COLO668 (cell line): ENCODE measurements at regions not wholly inside any gene's neighbourhood (a gene's known extent, or its start where the extent isn't known, plus 50 kb on each side); places are given as distances from the start of the nearest gene placed in this dataset.
"Not testable (repeated sequence)": the region's sequence is repeated elsewhere in the genome, so short reads cannot be mapped to it uniquely, and the experiment has no call there.

Experiments used
- DNase-seq: peaks from one replicate; lab custom pipeline; 2025; ENCODE audit not compliant: unreplicated experiment; lab: John Stamatoyannopoulos, UW

GRCh38 chr20:30506100-30506499 lies 751.4 kb upstream of the DEFB115 start:
- no peak for DNase-seq

- not testable (repeated sequence) for DNase-seq
Observed at GRCh38 chr20:30508382-30508781, 749.1 kb upstream of the DEFB115 start.

DNA sequence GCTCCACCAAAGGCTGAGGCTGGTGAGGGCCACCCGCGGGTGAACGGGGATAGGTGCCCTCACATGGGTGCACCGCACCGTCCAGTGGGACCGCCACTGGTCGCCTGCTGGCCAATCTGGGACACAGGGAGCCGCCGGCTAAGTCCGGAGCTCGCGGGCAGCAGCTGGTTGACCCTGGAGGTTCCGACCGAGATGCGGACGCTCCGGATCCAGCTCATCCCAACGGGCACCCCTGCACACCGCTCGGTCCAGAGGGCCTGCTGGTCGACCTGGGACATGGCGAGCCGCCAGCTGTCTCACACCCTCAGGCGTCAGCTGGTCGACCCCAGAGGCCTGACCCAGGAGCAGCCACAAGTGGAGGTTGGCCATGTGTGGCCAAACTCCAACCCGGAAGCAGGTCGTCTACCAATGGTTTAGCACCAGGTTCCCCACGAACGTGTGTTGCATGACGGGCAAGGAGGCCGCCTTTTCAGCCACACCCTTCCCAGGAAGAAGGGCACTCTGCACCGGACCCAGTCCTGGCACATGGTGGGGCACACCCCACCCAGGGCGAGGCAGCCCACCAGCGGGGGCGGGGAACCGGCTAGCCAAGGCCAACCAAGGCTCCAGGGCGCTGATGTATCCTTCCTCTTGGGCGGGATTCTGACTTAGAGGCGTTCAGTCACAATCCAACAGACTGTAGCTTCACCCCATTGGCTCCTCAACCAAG lies 746.0 kb upstream of the DEFB115 start:
- DNase-seq, result no peak

DNA sequence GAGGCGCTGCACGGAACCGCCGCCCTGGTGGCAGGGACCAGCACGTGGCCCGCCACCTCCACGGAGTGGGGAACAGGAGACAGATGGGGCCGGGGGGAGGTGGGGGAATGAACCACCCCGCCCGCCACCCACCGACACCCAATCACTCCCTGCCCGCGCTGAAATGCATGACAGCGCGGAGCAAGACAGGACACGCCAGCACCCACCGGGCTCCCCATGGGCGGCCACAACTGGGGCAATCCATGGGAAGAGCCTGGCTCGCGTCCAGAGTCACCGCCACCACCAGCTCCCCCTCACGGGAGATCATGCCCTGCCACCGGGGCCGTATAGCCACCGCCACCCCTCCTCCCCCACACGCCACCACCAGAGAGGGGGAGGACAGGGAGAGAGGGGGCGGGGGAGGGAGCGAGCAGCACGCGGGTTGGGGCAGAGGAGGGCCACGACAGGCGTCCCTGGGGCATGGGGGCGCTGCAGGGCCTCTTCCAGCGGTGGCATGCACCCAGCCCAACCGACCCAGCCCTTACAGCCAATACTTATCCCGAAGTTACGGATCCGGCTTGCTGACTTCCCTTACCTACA lies 744.3 kb upstream of the DEFB115 start:
- no peak for DNase-seq

DNA sequence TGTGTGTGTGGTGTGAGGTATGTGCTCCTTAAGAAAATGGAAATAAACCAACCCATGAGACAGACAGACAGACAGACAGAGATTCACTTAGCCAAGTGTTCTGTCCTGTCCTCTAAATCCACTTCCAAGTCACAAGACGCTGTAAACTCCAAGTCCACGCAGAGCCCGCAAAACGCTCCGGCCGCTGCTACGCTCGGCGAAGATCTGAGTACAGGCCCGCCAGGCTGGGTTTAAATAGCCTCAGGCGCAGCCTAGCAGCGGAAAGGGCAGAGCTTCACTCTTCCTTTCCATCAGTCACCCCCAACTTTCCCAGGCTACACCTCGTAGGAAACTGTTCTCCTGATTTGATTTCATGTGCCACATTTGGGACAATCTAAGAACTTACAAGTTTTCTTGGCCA lies 741.5 kb upstream of the DEFB115 start:
- DNase-seq, result not testable (repeated sequence)

GRCh38 chr20:30518906-30519305 lies 738.6 kb upstream of the DEFB115 start:
- DNase-seq, result not testable (repeated sequence)

DNA sequence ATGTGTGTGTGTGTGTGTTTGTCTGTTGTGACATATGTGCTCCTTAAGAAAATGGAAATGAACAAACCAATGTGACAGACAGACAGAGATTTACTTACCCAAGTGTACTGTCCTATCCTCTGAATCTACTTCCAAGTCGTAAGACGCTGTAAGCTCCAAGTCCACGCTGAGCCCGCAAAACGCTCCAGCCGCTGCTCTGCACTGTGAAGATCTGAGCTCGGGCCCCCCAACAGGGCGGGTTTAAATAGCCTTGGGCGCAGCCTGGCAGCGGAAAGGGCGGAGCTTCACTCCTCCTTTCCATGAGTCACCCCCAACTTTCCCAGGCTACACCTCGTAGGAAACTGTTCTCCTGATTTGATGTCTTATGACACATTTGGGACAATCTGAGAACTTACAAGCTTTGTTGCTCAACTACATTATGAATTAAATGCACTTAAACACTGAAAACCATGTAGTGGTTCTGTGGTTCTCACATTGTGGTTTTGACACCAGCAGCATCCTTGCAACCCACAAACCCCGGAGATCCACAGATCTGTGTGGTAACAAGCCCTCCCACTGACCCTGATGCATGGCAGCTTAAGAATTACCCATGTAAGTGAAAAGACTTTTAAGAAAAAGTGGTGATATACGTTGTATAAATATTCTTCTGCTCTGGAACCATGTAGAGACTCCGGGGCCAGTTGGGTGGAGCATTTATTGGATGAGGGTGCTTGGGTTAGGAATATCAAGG lies 735.6 kb upstream of the DEFB115 start:
- DNase-seq, result not testable (repeated sequence)

DNA sequence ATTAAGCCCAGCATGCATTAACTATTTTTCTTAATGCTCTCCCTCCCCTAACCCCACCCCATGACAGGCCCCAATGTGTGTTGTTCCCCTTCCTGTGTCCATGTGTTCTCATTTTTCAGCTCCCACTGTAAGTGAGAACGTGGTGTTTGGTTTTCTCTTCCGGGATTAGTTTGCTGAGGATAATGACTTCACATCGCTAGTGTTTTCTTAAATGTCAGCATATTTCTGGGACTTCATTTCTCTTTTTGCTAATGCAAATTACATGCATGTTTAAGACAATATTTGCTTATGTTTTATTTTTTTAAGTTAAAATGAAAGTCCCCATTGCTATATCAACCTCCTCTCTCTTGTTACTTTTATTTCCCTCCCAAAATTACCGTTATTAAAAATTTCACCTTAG lies 733.3 kb upstream of the DEFB115 start:
- DNase-seq, result not testable (repeated sequence)

DNA sequence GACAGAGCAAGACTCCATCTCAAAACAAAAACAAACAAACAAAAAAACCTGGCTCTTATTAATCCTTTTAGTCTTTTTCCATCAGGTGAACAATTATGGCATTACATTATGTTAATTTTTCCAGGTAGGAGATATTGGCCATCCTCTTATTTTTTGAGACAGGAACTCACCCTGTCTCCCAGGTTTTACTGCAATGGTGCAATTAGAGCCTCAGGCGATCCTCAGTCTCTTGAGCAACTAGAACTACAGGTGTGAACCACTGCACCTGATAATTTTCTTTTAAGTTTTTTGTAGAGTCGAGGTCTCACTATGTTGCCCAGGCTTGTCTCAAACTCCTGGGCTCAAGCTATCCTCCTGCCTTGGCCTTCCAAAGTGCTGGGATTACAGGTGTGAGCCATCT lies 732.7 kb upstream of the DEFB115 start:
- DNase-seq, result not testable (repeated sequence)

DNA sequence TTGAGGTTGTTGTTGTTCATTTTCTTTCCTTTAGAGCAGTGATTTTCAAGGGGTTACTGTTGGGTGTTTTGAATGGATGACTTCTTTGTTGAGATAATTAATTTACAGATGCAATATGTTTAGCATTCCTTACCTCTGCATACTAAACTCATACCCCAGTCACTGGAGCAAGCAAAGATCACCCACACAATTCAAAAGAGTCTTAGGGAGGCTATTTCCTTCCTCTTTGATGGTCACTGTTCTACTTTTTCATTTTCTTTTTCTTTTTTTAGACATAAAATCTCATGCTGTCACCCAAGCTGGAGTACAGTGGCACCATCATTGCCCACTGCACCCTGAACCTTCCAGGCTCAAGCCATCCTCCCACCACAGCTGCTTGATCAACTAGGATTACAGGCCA lies 723.8 kb upstream of the DEFB115 start:
- DNase-seq, result not testable (repeated sequence)

- DNase-seq, result not testable (repeated sequence)
Observed at GRCh38 chr20:30537459-30537858, 720.0 kb upstream of the DEFB115 start.

DNA sequence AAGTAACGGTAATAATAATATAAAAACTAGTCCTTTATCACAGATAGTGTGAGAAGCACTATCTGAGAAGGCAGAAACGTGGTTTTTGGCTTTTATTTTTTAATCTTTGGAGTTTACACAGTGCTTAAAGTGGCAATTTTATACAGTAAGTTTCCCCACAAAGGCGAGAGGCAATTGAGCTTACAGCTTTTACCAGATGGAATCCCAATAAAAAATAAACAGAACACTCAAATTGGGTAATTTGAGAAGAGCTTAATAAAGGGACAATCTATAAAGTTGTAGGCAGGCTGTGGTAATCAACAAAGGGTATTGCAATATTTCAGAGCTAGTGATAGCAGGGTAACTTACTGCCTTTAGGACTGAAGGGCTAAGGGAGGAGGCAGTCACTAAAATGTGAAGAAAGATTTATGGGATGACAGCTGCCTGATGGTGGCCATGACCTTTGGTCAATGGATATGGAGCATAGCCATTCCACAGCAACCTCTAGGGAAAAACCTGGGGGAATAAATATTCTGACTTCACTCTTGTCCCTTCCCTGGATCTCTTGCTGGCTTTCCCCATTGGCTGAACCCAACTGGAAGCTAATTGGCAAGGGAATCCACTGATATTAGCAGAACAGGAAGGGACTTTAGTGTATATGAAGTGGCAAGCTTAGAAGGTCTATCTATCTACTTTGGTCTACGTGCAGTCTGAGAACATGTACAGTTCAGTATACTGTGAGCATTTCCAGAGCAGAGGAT lies 717.0 kb upstream of the DEFB115 start:
- DNase-seq, result not testable (repeated sequence)

- DNase-seq, result not testable (repeated sequence)
Observed at GRCh38 chr20:30551236-30551635, 706.2 kb upstream of the DEFB115 start.

DNA sequence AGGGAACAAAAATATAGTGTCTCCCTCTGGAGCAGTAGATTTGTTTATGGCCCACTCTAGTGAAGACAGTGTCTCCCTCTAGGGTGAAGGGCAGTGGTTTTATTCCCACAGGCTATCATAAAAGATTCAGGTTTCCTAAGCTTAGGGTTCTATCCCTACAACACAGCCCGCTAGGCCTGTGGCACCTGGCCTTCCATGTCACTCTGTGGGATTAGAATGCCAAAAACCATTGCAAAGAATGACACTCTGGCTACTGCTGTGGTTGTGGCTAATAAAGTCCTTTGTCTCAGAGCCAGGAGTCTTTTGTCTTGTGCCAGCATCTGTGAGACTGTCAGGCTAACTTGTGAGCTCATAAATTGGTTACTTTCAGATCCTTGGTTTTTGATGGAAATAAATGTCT lies 700.7 kb upstream of the DEFB115 start:
- not testable (repeated sequence) for DNase-seq

GRCh38 chr20:30565086-30565485 lies 692.4 kb upstream of the DEFB115 start:
- not testable (repeated sequence) for DNase-seq

GRCh38 chr20:30569867-30570266 lies 687.6 kb upstream of the DEFB115 start:
- DNase-seq, result not testable (repeated sequence)

GRCh38 chr20:30570622-30571021 lies 686.8 kb upstream of the DEFB115 start:
- DNase-seq, result not testable (repeated sequence)

- not testable (repeated sequence) for DNase-seq
Observed at GRCh38 chr20:30574337-30574736, 683.1 kb upstream of the DEFB115 start.

GRCh38 chr20:30579069-30579468 lies 678.4 kb upstream of the DEFB115 start:
- not testable (repeated sequence) for DNase-seq

DNA sequence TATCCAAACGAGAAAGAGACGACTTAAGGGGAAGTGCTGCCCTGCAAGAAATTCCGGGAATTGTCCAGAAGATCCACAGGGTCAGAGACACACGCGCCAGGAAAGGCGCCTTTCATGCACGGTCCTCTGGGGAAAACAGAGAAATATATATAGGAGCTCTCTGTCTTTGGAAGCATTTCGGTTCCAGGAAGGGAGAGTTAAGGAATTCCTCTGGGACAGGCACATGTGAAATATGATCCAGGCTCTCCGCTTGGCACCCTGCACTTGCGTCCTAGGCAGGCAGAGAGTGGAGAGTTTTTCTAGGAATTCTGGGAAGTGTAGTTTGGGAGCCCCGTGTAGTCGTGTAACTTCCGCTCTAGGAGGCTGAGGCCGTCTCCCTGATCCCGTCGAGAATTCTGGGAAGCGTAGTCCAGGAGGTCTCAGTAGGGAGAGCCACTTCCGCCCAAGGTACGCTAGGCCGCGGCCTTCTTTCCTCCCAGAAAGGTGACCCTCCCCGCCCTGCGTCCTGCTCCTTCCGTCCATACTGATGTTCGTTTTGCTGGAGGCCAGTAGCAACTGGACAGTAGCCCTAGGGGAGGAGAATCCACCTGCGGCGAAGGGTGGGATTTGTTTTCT lies 677.5 kb upstream of the DEFB115 start:
- DNase-seq, result peak; percentile 13

DNA sequence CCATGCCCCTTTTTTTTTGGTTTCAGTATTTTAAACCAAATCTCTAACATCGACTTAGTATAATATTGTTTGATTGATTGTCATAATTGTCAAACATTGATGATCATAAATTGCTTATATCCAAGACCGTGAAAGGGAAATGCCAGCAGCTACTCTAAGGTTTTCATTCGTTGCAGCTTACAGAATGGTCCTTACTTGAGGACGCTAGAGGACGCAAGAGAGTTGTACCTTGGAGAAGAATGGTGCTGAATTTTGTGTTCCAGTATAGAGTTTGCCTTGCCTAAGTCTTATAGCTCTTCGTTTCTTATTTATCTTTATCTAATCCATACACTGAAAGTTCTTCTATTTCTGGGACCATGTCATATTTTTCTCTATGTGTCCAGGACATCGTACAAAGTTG lies 675.6 kb upstream of the DEFB115 start:
- not testable (repeated sequence) for DNase-seq
